ENCODE measurements at regions not wholly inside any gene's neighbourhood (a gene's known extent, or its start where the extent isn't known, plus 50 kb on each side); places are given as distances from the start of the nearest gene placed in this dataset.

- no peak overlapping the region for H2AFZ ChIP-seq (ENCODE audit: low read depth, low read length)
- no peaks in the 10 kb centered on the region for H3K4me1 ChIP-seq (ENCODE audit: insufficient read depth, low read length)
- no peak overlapping the region for H3K4me2 ChIP-seq (ENCODE audit: low read length)
- no peak for FAIRE-seq
- no peak overlapping the region for H3K4me3 ChIP-seq (ENCODE audit: insufficient read depth, low read depth, low read length)
- no peaks in the 10 kb centered on the region for H3K36me3 Mint-ChIP-seq (ENCODE audit: low read depth, unreplicated experiment)
- no peak overlapping the region for H3K4me3 Mint-ChIP-seq (ENCODE audit: unreplicated experiment)
- no peaks in the 10 kb centered on the region for H3K4me1 Mint-ChIP-seq (ENCODE audit: low read depth, unreplicated experiment)
- peaks cover 7% of the 10 kb centered on the region for H3K9me3 Mint-ChIP-seq (ENCODE audit: unreplicated experiment)
- H3K27me3 Mint-ChIP-seq (ENCODE audit: low read depth, unreplicated experiment): peaks cover 4% of the 10 kb centered on the region
- no peaks in the 10 kb centered on the region for H4K20me1 ChIP-seq (ENCODE audit: insufficient read depth, low read length)
- no peak overlapping the region for H3K9ac ChIP-seq (ENCODE audit: low read length)
- H3K9me3 ChIP-seq (ENCODE audit: insufficient read depth, low read depth, low read length): peaks cover 15% of the 10 kb centered on the region
- TF ChIP-seq EZH2 (IDR thresholded peaks at IDR 0.05; ENCODE audit: insufficient read depth, low read length): no peak
- no peak for TF ChIP-seq CTCF (IDR thresholded peaks at IDR 0.05; ENCODE audit: insufficient read depth, low read depth, low read length)
- no peak overlapping the region for H3K27ac ChIP-seq (ENCODE audit: low read depth, low read length)
- DNase-seq (ENCODE audit: low read depth): no peak
- no peaks in the 10 kb centered on the region for H3K79me2 ChIP-seq (ENCODE audit: insufficient read depth, low read length)
- no peaks in the 10 kb centered on the region for H3K36me3 ChIP-seq (ENCODE audit: insufficient read depth, low read length)
- H3K27me3 ChIP-seq (ENCODE audit: insufficient read depth, low read length): no peaks in the 10 kb centered on the region
- H3K27ac Mint-ChIP-seq (ENCODE audit: unreplicated experiment): no peak overlapping the region
Measured at GRCh38 chr1:4272568-4272967, 372.5 kb upstream of the C1orf174 start.

- TF ChIP-seq CTCF (IDR thresholded peaks at IDR 0.05; ENCODE audit: insufficient read depth, low read depth, low read length): no peak
- no peak for TF ChIP-seq EZH2 (IDR thresholded peaks at IDR 0.05; ENCODE audit: insufficient read depth, low read length)
- Histone ChIP-seq H3K4me1 (ENCODE audit: insufficient read depth, low read length) (no peaks in the 10 kb centered on the region), H4K20me1 (ENCODE audit: insufficient read depth, low read length) (no peaks in the 10 kb centered on the region), H3K27ac (ENCODE audit: low read depth, low read length) (no peak overlapping the region), H3K79me2 (ENCODE audit: insufficient read depth, low read length) (no peaks in the 10 kb centered on the region), H2AFZ (ENCODE audit: low read depth, low read length) (no peak overlapping the region), H3K27me3 (ENCODE audit: insufficient read depth, low read length) (no peaks in the 10 kb centered on the region), H3K4me3 (ENCODE audit: insufficient read depth, low read depth, low read length) (no peak overlapping the region), H3K9me3 (ENCODE audit: insufficient read depth, low read depth, low read length) (peaks cover 19% of the 10 kb centered on the region), H3K4me2 (ENCODE audit: low read length) (no peak overlapping the region), H3K36me3 (ENCODE audit: insufficient read depth, low read length) (no peaks in the 10 kb centered on the region), H3K9ac (ENCODE audit: low read length) (no peak overlapping the region)
- peaks cover 7% of the 10 kb centered on the region for H3K9me3 Mint-ChIP-seq (ENCODE audit: unreplicated experiment)
- no peak overlapping the region for H3K4me3 Mint-ChIP-seq (ENCODE audit: unreplicated experiment)
- H3K27me3 Mint-ChIP-seq (ENCODE audit: low read depth, unreplicated experiment): peaks cover 4% of the 10 kb centered on the region
- no peaks in the 10 kb centered on the region for H3K36me3 Mint-ChIP-seq (ENCODE audit: low read depth, unreplicated experiment)
- no peak overlapping the region for H3K27ac Mint-ChIP-seq (ENCODE audit: unreplicated experiment)
- H3K4me1 Mint-ChIP-seq (ENCODE audit: low read depth, unreplicated experiment): no peaks in the 10 kb centered on the region
- FAIRE-seq (no peak), DNase-seq (ENCODE audit: low read depth) (no peak)
Measured at GRCh38 chr1:4273243-4273642, 373.2 kb upstream of the C1orf174 start.

- FAIRE-seq (no peak), DNase-seq (ENCODE audit: low read depth) (no peak)
- no peak overlapping the region for H3K27ac Mint-ChIP-seq (ENCODE audit: unreplicated experiment)
Measured at GRCh38 chr1:4273747-4274146, 373.7 kb upstream of the C1orf174 start.

More at GRCh38 chr1:4273747-4274146, 373.7 kb upstream of the C1orf174 start:
- H3K4me2 ChIP-seq (ENCODE audit: low read length): no peak overlapping the region
- H3K4me3 ChIP-seq (ENCODE audit: insufficient read depth, low read depth, low read length): no peak overlapping the region
- H3K27ac ChIP-seq (ENCODE audit: low read depth, low read length): no peak overlapping the region
- no peaks in the 10 kb centered on the region for H4K20me1 ChIP-seq (ENCODE audit: insufficient read depth, low read length)
- Mint-ChIP-seq H3K9me3 (ENCODE audit: unreplicated experiment) (peaks cover 7% of the 10 kb centered on the region), H3K27me3 (ENCODE audit: low read depth, unreplicated experiment) (peaks cover 4% of the 10 kb centered on the region), H3K36me3 (ENCODE audit: low read depth, unreplicated experiment) (no peaks in the 10 kb centered on the region), H3K4me1 (ENCODE audit: low read depth, unreplicated experiment) (no peaks in the 10 kb centered on the region), H3K4me3 (ENCODE audit: unreplicated experiment) (no peak overlapping the region)
- H3K79me2 ChIP-seq (ENCODE audit: insufficient read depth, low read length): no peaks in the 10 kb centered on the region
- no peak overlapping the region for H3K9ac ChIP-seq (ENCODE audit: low read length)
- TF ChIP-seq EZH2 (IDR thresholded peaks at IDR 0.05; ENCODE audit: insufficient read depth, low read length): no peak
- no peak for TF ChIP-seq CTCF (IDR thresholded peaks at IDR 0.05; ENCODE audit: insufficient read depth, low read depth, low read length)
- H3K9me3 ChIP-seq (ENCODE audit: insufficient read depth, low read depth, low read length): peaks cover 19% of the 10 kb centered on the region
- H3K4me1 ChIP-seq (ENCODE audit: insufficient read depth, low read length): no peaks in the 10 kb centered on the region
- H2AFZ ChIP-seq (ENCODE audit: low read depth, low read length): no peak overlapping the region
- H3K36me3 ChIP-seq (ENCODE audit: insufficient read depth, low read length): no peaks in the 10 kb centered on the region
- no peaks in the 10 kb centered on the region for H3K27me3 ChIP-seq (ENCODE audit: insufficient read depth, low read length)
